ENCODE measurements at regions not wholly inside any gene's neighbourhood (a gene's known extent, or its start where the extent isn't known, plus 50 kb on each side); places are given as distances from the start of the nearest gene placed in this dataset.

DNA sequence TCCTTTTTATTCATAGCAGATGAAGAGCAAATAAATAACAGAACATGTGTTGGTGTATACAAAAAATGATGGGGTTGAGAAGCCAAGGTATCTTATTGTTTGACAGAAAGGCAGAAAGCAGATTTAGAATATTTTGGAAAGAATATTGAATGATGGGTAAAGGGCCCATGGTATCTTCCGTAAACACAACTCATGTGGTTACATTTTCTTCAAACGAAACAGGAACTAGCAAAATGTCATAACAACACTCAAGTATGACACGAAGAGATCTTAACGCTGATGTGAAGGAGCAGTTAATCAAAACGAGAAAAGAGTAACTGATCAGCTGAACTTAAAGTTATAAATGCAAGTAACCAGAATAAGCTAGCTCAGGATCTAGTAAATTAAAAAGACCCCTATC, 195.7 kb upstream of the GK2 start:
- TF ChIP-seq, protein P1, sequence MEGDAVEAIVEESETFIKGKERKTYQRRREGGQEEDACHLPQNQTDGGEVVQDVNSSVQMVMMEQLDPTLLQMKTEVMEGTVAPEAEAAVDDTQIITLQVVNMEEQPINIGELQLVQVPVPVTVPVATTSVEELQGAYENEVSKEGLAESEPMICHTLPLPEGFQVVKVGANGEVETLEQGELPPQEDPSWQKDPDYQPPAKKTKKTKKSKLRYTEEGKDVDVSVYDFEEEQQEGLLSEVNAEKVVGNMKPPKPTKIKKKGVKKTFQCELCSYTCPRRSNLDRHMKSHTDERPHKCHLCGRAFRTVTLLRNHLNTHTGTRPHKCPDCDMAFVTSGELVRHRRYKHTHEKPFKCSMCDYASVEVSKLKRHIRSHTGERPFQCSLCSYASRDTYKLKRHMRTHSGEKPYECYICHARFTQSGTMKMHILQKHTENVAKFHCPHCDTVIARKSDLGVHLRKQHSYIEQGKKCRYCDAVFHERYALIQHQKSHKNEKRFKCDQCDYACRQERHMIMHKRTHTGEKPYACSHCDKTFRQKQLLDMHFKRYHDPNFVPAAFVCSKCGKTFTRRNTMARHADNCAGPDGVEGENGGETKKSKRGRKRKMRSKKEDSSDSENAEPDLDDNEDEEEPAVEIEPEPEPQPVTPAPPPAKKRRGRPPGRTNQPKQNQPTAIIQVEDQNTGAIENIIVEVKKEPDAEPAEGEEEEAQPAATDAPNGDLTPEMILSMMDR (IDR thresholded peaks at IDR 0.05; ENCODE audit: extremely low read depth in 1 of 2, insufficient read depth in 1 of 2, low read depth in 1 of 2, low read length in 2 of 2) = no peak
- TF ChIP-seq EZH2 (IDR thresholded peaks at IDR 0.05; ENCODE audit: borderline replicate concordance, low read depth, low read length, severe bottlenecking) = no peak
- TF ChIP-seq, protein P2, sequence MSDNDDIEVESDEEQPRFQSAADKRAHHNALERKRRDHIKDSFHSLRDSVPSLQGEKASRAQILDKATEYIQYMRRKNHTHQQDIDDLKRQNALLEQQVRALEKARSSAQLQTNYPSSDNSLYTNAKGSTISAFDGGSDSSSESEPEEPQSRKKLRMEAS (IDR thresholded peaks at IDR 0.05; ENCODE audit: insufficient read depth, insufficient read length) = no peak
- TF ChIP-seq POLR2A (IDR thresholded peaks at IDR 0.05; ENCODE audit: low read depth, low read length) = no peak
- no peak for TF ChIP-seq POLR2AphosphoS5 (IDR thresholded peaks at IDR 0.05; ENCODE audit: insufficient read depth, low read depth, low read length)
